ENCODE measurements at regions not wholly inside any gene's neighbourhood (a gene's known extent, or its start where the extent isn't known, plus 50 kb on each side); places are given as distances from the start of the nearest gene placed in this dataset.

DNA sequence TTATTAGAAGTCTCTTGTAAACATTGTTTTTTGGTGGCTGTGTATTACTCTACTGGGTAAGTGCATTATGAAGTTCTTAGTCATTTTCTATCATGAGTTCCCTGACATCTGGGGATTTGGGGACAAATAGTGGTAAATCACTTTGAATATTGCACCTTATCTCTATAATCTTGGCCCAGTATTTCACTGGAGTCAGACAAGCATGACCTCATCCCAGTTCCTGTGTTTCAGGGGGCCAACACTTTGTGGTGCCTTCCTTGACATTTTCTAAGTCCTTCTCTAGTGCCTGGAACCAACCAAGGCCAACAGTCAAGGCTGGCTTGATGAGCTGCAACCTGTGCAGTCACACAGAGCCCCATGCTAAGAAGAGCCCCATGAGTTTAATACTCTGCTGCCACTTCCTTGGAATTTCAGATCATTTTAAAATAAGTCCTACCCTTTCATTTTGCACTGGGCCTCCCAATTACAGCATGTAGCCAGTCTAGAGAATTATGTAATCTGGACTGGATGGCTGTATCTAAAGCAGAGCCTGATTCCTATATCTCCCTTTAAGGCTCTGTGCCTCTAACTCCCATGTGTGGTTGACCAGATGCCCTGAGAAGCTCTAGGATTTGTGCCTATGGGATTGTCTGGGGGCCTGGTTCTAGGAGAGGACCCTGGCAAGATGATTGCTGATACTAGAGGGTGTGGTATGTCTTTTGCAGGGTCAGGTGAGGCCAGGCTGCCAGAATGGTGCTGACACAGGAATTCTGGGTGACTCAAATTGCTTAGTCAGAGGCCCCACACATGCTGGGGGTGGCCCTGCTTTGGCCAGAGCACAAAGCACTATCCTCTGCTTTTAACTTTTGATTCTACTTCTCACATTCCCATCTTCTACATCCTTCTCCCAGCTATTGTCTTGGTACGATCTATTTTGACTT is 319.6 kb upstream of the TBC1D5 start:
- Histone ChIP-seq H3K4ac (ENCODE audit: low read depth, low read length) (no peak overlapping the region), H2BK5ac (ENCODE audit: low read depth, low read length, poor library complexity) (no peak overlapping the region), H2BK120ac (ENCODE audit: insufficient read depth, low read length, poor library complexity) (no peak overlapping the region), H3K9ac (ENCODE audit: low read length) (no peak overlapping the region), H4K12ac (ENCODE audit: low read depth, low read length) (no peak overlapping the region), H4K8ac (ENCODE audit: low read depth, low read length) (no peak overlapping the region), H2BK12ac (ENCODE audit: low read length) (no peak overlapping the region), H3K4me3 (ENCODE audit: low read depth, low read length) (no peak overlapping the region), H3K79me2 (ENCODE audit: control insufficient read depth, insufficient read depth, low read length, poor library complexity) (no peaks in the 10 kb centered on the region), H2AK5ac (ENCODE audit: low read length) (no peak overlapping the region), H3K23ac (ENCODE audit: low read length) (no peak overlapping the region), H3K36me3 (ENCODE audit: control insufficient read depth in 1 of 2, insufficient read depth in 2 of 2, low read length in 2 of 2) (no peaks in the 10 kb centered on the region), H3K4me2 (ENCODE audit: low read length) (no peak overlapping the region), H3K18ac (ENCODE audit: low read length) (no peak overlapping the region), H3K27ac (ENCODE audit: low read depth, low read length) (no peak overlapping the region), H3K9me3 (ENCODE audit: insufficient read depth, low read depth, low read length) (no peaks in the 10 kb centered on the region), H3K79me1 (ENCODE audit: low read length) (no peaks in the 10 kb centered on the region), H4K91ac (ENCODE audit: low read depth, low read length) (no peak overlapping the region), H2AFZ (ENCODE audit: insufficient read depth, low read length, poor library complexity) (no peak overlapping the region), H3K4me1 (ENCODE audit: control insufficient read depth in 1 of 2, insufficient read depth in 2 of 2, low read length in 2 of 2) (no peaks in the 10 kb centered on the region), H3K27me3 (ENCODE audit: insufficient read depth, low read length) (no peaks in the 10 kb centered on the region), H3K14ac (ENCODE audit: low read length) (no peak overlapping the region)
- no CpG with 5 or more reads among the region's 1 CpG for WGBS (ENCODE audit: extremely low coverage, insufficient coverage, insufficient read length)
- no peak for DNase-seq

DNA sequence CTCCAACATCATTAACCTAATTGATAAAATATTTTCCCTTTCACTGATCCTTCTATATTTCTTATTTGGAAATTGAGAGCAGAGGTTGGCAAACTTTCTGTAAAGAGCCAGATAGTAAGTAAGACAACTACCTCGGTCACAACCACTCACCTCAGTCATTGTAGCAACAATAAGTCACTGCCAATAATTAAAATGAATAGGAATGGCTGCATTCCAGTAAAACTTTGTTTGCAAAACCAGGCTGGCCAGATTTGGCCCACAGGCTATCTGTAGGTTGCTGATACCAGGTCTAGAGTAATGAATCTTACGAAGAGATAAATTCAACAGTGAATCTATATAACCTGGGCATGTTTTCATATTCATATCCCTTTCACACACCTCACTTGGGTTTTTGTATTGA is 316.2 kb upstream of the TBC1D5 start:
- H3K27me3 ChIP-seq (ENCODE audit: insufficient read depth, low read length) = no peaks in the 10 kb centered on the region
- no peaks in the 10 kb centered on the region for H3K79me2 ChIP-seq (ENCODE audit: control insufficient read depth, insufficient read depth, low read length, poor library complexity)
- no peak overlapping the region for H2AK5ac ChIP-seq (ENCODE audit: low read length)
- H3K79me1 ChIP-seq (ENCODE audit: low read length) = no peaks in the 10 kb centered on the region
- H3K14ac ChIP-seq (ENCODE audit: low read length) = no peak overlapping the region
- H3K4ac ChIP-seq (ENCODE audit: low read depth, low read length) = no peak overlapping the region
- no peak overlapping the region for H3K18ac ChIP-seq (ENCODE audit: low read length)
- H2BK5ac ChIP-seq (ENCODE audit: low read depth, low read length, poor library complexity) = no peak overlapping the region
- no CpG with 5 or more reads among the region's 2 CpGs for WGBS (ENCODE audit: extremely low coverage, insufficient coverage, insufficient read length)
- H2BK120ac ChIP-seq (ENCODE audit: insufficient read depth, low read length, poor library complexity) = no peak overlapping the region
- H3K36me3 ChIP-seq (ENCODE audit: control insufficient read depth in 1 of 2, insufficient read depth in 2 of 2, low read length in 2 of 2) = no peaks in the 10 kb centered on the region
- no peak overlapping the region for H4K91ac ChIP-seq (ENCODE audit: low read depth, low read length)
- no peak overlapping the region for H4K12ac ChIP-seq (ENCODE audit: low read depth, low read length)
- H3K4me1 ChIP-seq (ENCODE audit: control insufficient read depth in 1 of 2, insufficient read depth in 2 of 2, low read length in 2 of 2) = no peaks in the 10 kb centered on the region
- DNase-seq = no peak
- H3K9ac ChIP-seq (ENCODE audit: low read length) = no peak overlapping the region
- no peak overlapping the region for H3K4me3 ChIP-seq (ENCODE audit: low read depth, low read length)
- no peak overlapping the region for H2AFZ ChIP-seq (ENCODE audit: insufficient read depth, low read length, poor library complexity)
- no peak overlapping the region for H3K4me2 ChIP-seq (ENCODE audit: low read length)
- no peak overlapping the region for H4K8ac ChIP-seq (ENCODE audit: low read depth, low read length)
- H2BK12ac ChIP-seq (ENCODE audit: low read length) = no peak overlapping the region
- no peak overlapping the region for H3K27ac ChIP-seq (ENCODE audit: low read depth, low read length)
- H3K23ac ChIP-seq (ENCODE audit: low read length) = no peak overlapping the region
- H3K9me3 ChIP-seq (ENCODE audit: insufficient read depth, low read depth, low read length) = no peaks in the 10 kb centered on the region

GRCh38 chr3:18057471-18058091 is 315.1 kb upstream of the TBC1D5 start:
- Histone ChIP-seq H2AFZ (ENCODE audit: insufficient read depth, low read length, poor library complexity) (no peak overlapping the region), H2AK5ac (ENCODE audit: low read length) (no peak overlapping the region), H4K8ac (ENCODE audit: low read depth, low read length) (no peak overlapping the region), H2BK120ac (ENCODE audit: insufficient read depth, low read length, poor library complexity) (no peak overlapping the region), H3K36me3 (ENCODE audit: control insufficient read depth in 1 of 2, insufficient read depth in 2 of 2, low read length in 2 of 2) (no peaks in the 10 kb centered on the region), H3K27me3 (ENCODE audit: insufficient read depth, low read length) (no peaks in the 10 kb centered on the region), H3K23ac (ENCODE audit: low read length) (no peak overlapping the region), H3K4me2 (ENCODE audit: low read length) (no peak overlapping the region), H3K79me2 (ENCODE audit: control insufficient read depth, insufficient read depth, low read length, poor library complexity) (no peaks in the 10 kb centered on the region), H3K9ac (ENCODE audit: low read length) (no peak overlapping the region), H3K4ac (ENCODE audit: low read depth, low read length) (no peak overlapping the region), H3K79me1 (ENCODE audit: low read length) (no peaks in the 10 kb centered on the region), H3K27ac (ENCODE audit: low read depth, low read length) (no peak overlapping the region), H3K4me3 (ENCODE audit: low read depth, low read length) (no peak overlapping the region), H2BK12ac (ENCODE audit: low read length) (no peak overlapping the region), H4K91ac (ENCODE audit: low read depth, low read length) (no peak overlapping the region), H3K4me1 (ENCODE audit: control insufficient read depth in 1 of 2, insufficient read depth in 2 of 2, low read length in 2 of 2) (no peaks in the 10 kb centered on the region), H3K9me3 (ENCODE audit: insufficient read depth, low read depth, low read length) (no peaks in the 10 kb centered on the region), H3K14ac (ENCODE audit: low read length) (no peak overlapping the region), H2BK5ac (ENCODE audit: low read depth, low read length, poor library complexity) (no peak overlapping the region), H3K18ac (ENCODE audit: low read length) (no peak overlapping the region), H4K12ac (ENCODE audit: low read depth, low read length) (no peak overlapping the region)
- DNase-seq = no peak
- WGBS (ENCODE audit: extremely low coverage, insufficient coverage, insufficient read length) = no CpG with 5 or more reads among the region's 2 CpGs

- Histone ChIP-seq H3K79me2 (ENCODE audit: control insufficient read depth, insufficient read depth, low read length, poor library complexity) (no peaks in the 10 kb centered on the region), H3K9me3 (ENCODE audit: insufficient read depth, low read depth, low read length) (no peaks in the 10 kb centered on the region), H3K18ac (ENCODE audit: low read length) (no peak overlapping the region), H2BK5ac (ENCODE audit: low read depth, low read length, poor library complexity) (no peak overlapping the region), H2AK5ac (ENCODE audit: low read length) (no peak overlapping the region), H3K4me1 (ENCODE audit: control insufficient read depth in 1 of 2, insufficient read depth in 2 of 2, low read length in 2 of 2) (no peaks in the 10 kb centered on the region), H3K36me3 (ENCODE audit: control insufficient read depth in 1 of 2, insufficient read depth in 2 of 2, low read length in 2 of 2) (no peaks in the 10 kb centered on the region), H3K79me1 (ENCODE audit: low read length) (no peaks in the 10 kb centered on the region), H3K4me2 (ENCODE audit: low read length) (no peak overlapping the region), H4K12ac (ENCODE audit: low read depth, low read length) (no peak overlapping the region), H3K14ac (ENCODE audit: low read length) (no peak overlapping the region), H4K91ac (ENCODE audit: low read depth, low read length) (no peak overlapping the region), H2BK120ac (ENCODE audit: insufficient read depth, low read length, poor library complexity) (no peak overlapping the region), H4K8ac (ENCODE audit: low read depth, low read length) (no peak overlapping the region), H2BK12ac (ENCODE audit: low read length) (no peak overlapping the region), H2AFZ (ENCODE audit: insufficient read depth, low read length, poor library complexity) (no peak overlapping the region), H3K27me3 (ENCODE audit: insufficient read depth, low read length) (no peaks in the 10 kb centered on the region), H3K23ac (ENCODE audit: low read length) (no peak overlapping the region), H3K27ac (ENCODE audit: low read depth, low read length) (no peak overlapping the region), H3K4ac (ENCODE audit: low read depth, low read length) (no peak overlapping the region), H3K9ac (ENCODE audit: low read length) (no peak overlapping the region), H3K4me3 (ENCODE audit: low read depth, low read length) (no peak overlapping the region)
- no peak for DNase-seq
- WGBS (ENCODE audit: extremely low coverage, insufficient coverage, insufficient read length) = no CpG with 5 or more reads among the region's 1 CpG
Measured at GRCh38 chr3:18054625-18055024, 312.2 kb upstream of the TBC1D5 start.
